GM12878 (cell line): ENCODE measurements at regions not wholly inside any gene's neighbourhood (a gene's known extent, or its start where the extent isn't known, plus 50 kb on each side); places are given as distances from the start of the nearest gene placed in this dataset.

Source experiments
- ATAC-seq: fragments of 200-7000 bp; cut with Tn5 transposase; 3 replicates; pipeline ENCODE4 v1.9.1; 2020; ENCODE audit warnings: mild to moderate bottlenecking, moderate library complexity
- BruUV-seq: library from RNA; stranded (reverse); fragments of 400-500 nt; replicated peaks from 2 replicates; lab custom pipeline; 2021; lab: Mats Ljungman, UMichigan
- CTCF ChIA-PET: fragments of 300-600 bp; sonication (Branson Sonifier 250); formaldehyde crosslinking; extraction: SDS; loops from one replicate; lab custom pipeline; 2021; ENCODE audit warnings: inconsistent platforms; lab: Yijun Ruan, JAX
- POLR2A ChIA-PET: fragments of 350-600 bp; formaldehyde crosslinking; extraction: SDS; loops from one replicate; lab custom pipeline; 2021; ENCODE audit warnings: inconsistent platforms; lab: Charles Lee
- RAD21 ChIA-PET: fragments of 300-600 bp; sonication (Branson Sonifier 250); formaldehyde crosslinking; loops from one replicate; lab custom pipeline; 2023; ENCODE audit warnings: antibody characterized with exemption; ENCODE audit not compliant: unreplicated experiment; lab: Charles Lee
- SMC1A ChIA-PET: fragments of 300-600 bp; sonication (Branson Sonifier 250); formaldehyde crosslinking; loops from one replicate; lab custom pipeline; 2023; ENCODE audit not compliant: unreplicated experiment, uncharacterized antibody; lab: Charles Lee
- DNase-seq: peaks from one replicate; pipeline ENCODE4 v3.0.0-alpha.2; 2011; ENCODE audit warnings: low read depth, low spot score
- FAIRE-seq: peaks from 3 replicates; lab custom pipeline; 2011; peaks lifted over from hg19 to GRCh38; lab: Jason Lieb, UNC
- H2AFZ ChIP-seq: 2 replicates; pipeline ENCODE4 v1.6.0; 2011; ENCODE audit warnings: low read depth, low read length, control low read depth; ENCODE audit not compliant: control insufficient read depth
- H3K27ac ChIP-seq: 2 replicates; pipeline ENCODE4 v1.5.1; 2011; ENCODE audit warnings: control low read depth; ENCODE audit not compliant: control insufficient read depth, insufficient read depth
- H3K27me3 ChIP-seq, 2 experiments: replicated peaks in 1 of 2; 2 replicates each; pipeline versions ENCODE4 v1.6.0 to v1.6.1; 2011; ENCODE audit warnings: low read length in 1 of 2; ENCODE audit not compliant: control insufficient read depth in 2 of 2, insufficient read depth in 2 of 2
- H3K36me3 ChIP-seq, 2 experiments: 2 replicates each; pipeline ENCODE4 v1.5.1; 2011; ENCODE audit warnings: low read length in 1 of 2; ENCODE audit not compliant: control insufficient read depth in 2 of 2, insufficient read depth in 2 of 2
- H3K4me1 ChIP-seq: 2 replicates; pipeline ENCODE4 v1.6.1; 2011; ENCODE audit warnings: mild to moderate bottlenecking, low read length, moderate library complexity, mixed read lengths; ENCODE audit not compliant: control insufficient read depth, insufficient read depth
- H3K4me2 ChIP-seq: 2 replicates; pipeline ENCODE4 v1.6.0; 2011; ENCODE audit warnings: control low read depth; ENCODE audit not compliant: control insufficient read depth, insufficient read depth
- H3K4me3 ChIP-seq: fragments of 200-600 bp; sonication (generic); 2 replicates; pipeline ENCODE4 v1.5.1; 2016
- H3K79me2 ChIP-seq: 2 replicates; pipeline ENCODE4 v1.6.0; 2011; ENCODE audit warnings: low read length; ENCODE audit not compliant: control insufficient read depth, insufficient read depth
- H3K9ac ChIP-seq: 2 replicates; pipeline ENCODE4 v1.8.0; 2011; ENCODE audit warnings: low read length, control low read depth, mixed read lengths; ENCODE audit not compliant: control insufficient read depth, insufficient read depth
- H3K9me3 ChIP-seq: replicated peaks from 3 replicates; pipeline ENCODE4 v1.5.1; 2011; ENCODE audit warnings: mild to moderate bottlenecking, low read length; ENCODE audit not compliant: control insufficient read depth, insufficient read depth
- H4K20me1 ChIP-seq: 2 replicates; pipeline ENCODE4 v1.6.0; 2011; ENCODE audit not compliant: control insufficient read depth, insufficient read depth
- BACH1 ChIP-seq: fragments of 450-650 bp; IDR thresholded peaks from 2 replicates; pipeline ENCODE4 v1.6.1; 2017; ENCODE audit warnings: mild to moderate bottlenecking, borderline replicate concordance
- E2F8 ChIP-seq: fragments of 450-650 bp; IDR thresholded peaks from 2 replicates; pipeline ENCODE4 v1.6.1; 2018; ENCODE audit warnings: mild to moderate bottlenecking, low read depth, moderate library complexity; ENCODE audit not compliant: partially characterized antibody
- E4F1 ChIP-seq: fragments of 450-650 bp; IDR thresholded peaks from 2 replicates; pipeline ENCODE4 v1.6.1; 2018; ENCODE audit warnings: borderline replicate concordance, mild to moderate bottlenecking; ENCODE audit not compliant: partially characterized antibody
- ESRRA ChIP-seq: IDR thresholded peaks from 2 replicates; pipeline ENCODE4 v1.6.1; 2012; ENCODE audit warnings: mild to moderate bottlenecking, low read length, improper control_type of control experiment
- EZH2 ChIP-seq: IDR thresholded peaks from 2 replicates; pipeline ENCODE4 v1.6.1; 2012; ENCODE audit warnings: low read depth, mild to moderate bottlenecking, control low read depth, inconsistent platforms, low read length, borderline replicate concordance; ENCODE audit not compliant: control insufficient read depth
- HDGF ChIP-seq: fragments of 450-650 bp; IDR thresholded peaks from 2 replicates; pipeline ENCODE4 v1.6.1; 2016; ENCODE audit warnings: antibody characterized with exemption
- IKZF2 ChIP-seq, 2 experiments: fragments of 450-650 bp; IDR thresholded peaks; 2 replicates each; pipeline ENCODE4 v1.6.1; 2017; ENCODE audit warnings: mild to moderate bottlenecking in 2 of 2, moderate library complexity in 2 of 2
- IRF5 ChIP-seq: fragments of 450-650 bp; IDR thresholded peaks from 2 replicates; pipeline ENCODE4 v1.6.1; 2017; ENCODE audit warnings: borderline replicate concordance
- MTA2 ChIP-seq: fragments of 450-650 bp; IDR thresholded peaks from 2 replicates; pipeline ENCODE4 v1.6.1; 2016; ENCODE audit warnings: low read depth, mild to moderate bottlenecking, moderate library complexity
- NR2C1 ChIP-seq: fragments of 450-650 bp; IDR thresholded peaks from 2 replicates; pipeline ENCODE4 v1.6.1; 2017; ENCODE audit warnings: antibody characterized with exemption, mild to moderate bottlenecking, moderate library complexity
- NR2C2 ChIP-seq: IDR thresholded peaks from 2 replicates; pipeline ENCODE4 v1.6.1; 2011; ENCODE audit warnings: borderline replicate concordance, low read depth; ENCODE audit not compliant: control insufficient read depth, insufficient read length
- PKNOX1 ChIP-seq: fragments of 450-650 bp; IDR thresholded peaks from 2 replicates; pipeline ENCODE4 v1.6.1; 2016; ENCODE audit warnings: mild to moderate bottlenecking
- POLR2A ChIP-seq: IDR thresholded peaks from 2 replicates; pipeline ENCODE4 v1.6.1; 2011; ENCODE audit warnings: low read depth, mild to moderate bottlenecking, low read length
- POU2F2 ChIP-seq: IDR thresholded peaks from 3 replicates; pipeline ENCODE4 v1.6.1; 2011; ENCODE audit warnings: low read depth, mild to moderate bottlenecking, low read length, borderline replicate concordance
- RELA ChIP-seq: fragments of 450-650 bp; IDR thresholded peaks from 2 replicates; pipeline ENCODE4 v1.8.0; 2014; ENCODE audit warnings: borderline replicate concordance; ENCODE audit not compliant: partially characterized antibody
- SIN3A ChIP-seq: IDR thresholded peaks from 2 replicates; pipeline ENCODE4 v1.6.1; 2012; ENCODE audit warnings: low read depth, low read length, improper control_type of control experiment
- SP1 ChIP-seq: IDR thresholded peaks from one replicate; pipeline ENCODE4 v1.6.1; 2011; ENCODE audit warnings: low read depth, low read length
- TCF12 ChIP-seq: IDR thresholded peaks from 2 replicates; pipeline ENCODE4 v1.6.1; 2011; ENCODE audit warnings: low read depth, mild to moderate bottlenecking, low read length
- ZNF217 ChIP-seq: fragments of 450-650 bp; IDR thresholded peaks from 2 replicates; pipeline ENCODE4 v1.6.1; 2017; ENCODE audit warnings: antibody characterized with exemption, mild to moderate bottlenecking
- WGBS: methylation state at CpG from one replicate; pipeline ENCODE4 v1.1.6; 2016; ENCODE audit warnings: low lambda C conversion rate; ENCODE audit not compliant: insufficient replicate concordance, insufficient coverage; ENCODE audit errors: missing lambda C conversion rate; 5-methylcytosine and 5-hydroxymethylcytosine counted together
- in situ Hi-C: fragments of 300-500 bp; cut with MboI; formaldehyde crosslinking; loops from 9 replicates; pipeline ENCODE4 v1.14.3; 2018; ENCODE audit warnings: mixed read lengths
- intact Hi-C: fragments of 100-400 bp; cut with micrococcal nuclease; formaldehyde crosslinking; loops from one replicate; pipeline ENCODE4 v1.14.2; 2022; ENCODE audit not compliant: unreplicated experiment

- RAD21 ChIA-PET = no interaction called here
- H3K79me2 ChIP-seq = no peaks in the 10 kb centered on the region
- SMC1A ChIA-PET = no interaction called here
- H3K27ac ChIP-seq = no peak overlapping the region
- DNase-seq (no peak), FAIRE-seq (no peak), ATAC-seq (no peak)
- no peak overlapping the region for H2AFZ ChIP-seq
- H3K4me1 ChIP-seq = no peaks in the 10 kb centered on the region
- H3K4me3 ChIP-seq = no peak overlapping the region
- CTCF ChIA-PET = no interaction called here
- POLR2A ChIA-PET = no interaction called here
- intact Hi-C loops = no loop called here
- H3K9me3 ChIP-seq = no peaks in the 10 kb centered on the region; the same call in 1 of the 3 replicates
- no peak overlapping the region for H3K9ac ChIP-seq
- H4K20me1 ChIP-seq = no peaks in the 10 kb centered on the region
- H3K27me3 ChIP-seq = no peaks in the 10 kb centered on the region
- H3K36me3 ChIP-seq = no peaks in the 10 kb centered on the region
- WGBS = 25% methylated on average over 7 of the region's 7 CpGs
- no TSS peak for BruUV-seq
- in situ Hi-C loops = no loop called here
- H3K4me2 ChIP-seq = no peak overlapping the region
- TF ChIP-seq HDGF (no peak), IRF5 (no peak), SP1 (no peak), MTA2 (no peak), EZH2 (no peak), RELA (no peak), E2F8 (no peak), E4F1 (no peak), NR2C1 (no peak), ESRRA (no peak), NR2C2 (no peak), TCF12 (no peak), IKZF2 (IDR thresholded peaks at IDR 0.05) (no peak), POLR2A (no peak), POU2F2 (no peak), PKNOX1 (no peak), SIN3A (no peak), BACH1 (no peak), ZNF217 (no peak)
These were observed 165.5 kb downstream of the FBLN2 start for GRCh38 chr3:13714251-13714916.
